ENCODE measurements at regions not wholly inside any gene's neighbourhood (a gene's known extent, or its start where the extent isn't known, plus 50 kb on each side); places are given as distances from the start of the nearest gene placed in this dataset.

- H3K9me3 ChIP-seq (replicated peaks; ENCODE audit: insufficient read depth, low read length) = no peaks in the 10 kb centered on the region
- H3K4me1 ChIP-seq (ENCODE audit: low read length) = peaks cover 5% of the 10 kb centered on the region; the same call in 1 of the 2 replicates
- H3K79me2 ChIP-seq (ENCODE audit: low read length) = peaks cover 9% of the 10 kb centered on the region
- H3K36me3 ChIP-seq (replicated peaks; ENCODE audit: insufficient read depth, low read length) = no peaks in the 10 kb centered on the region
- no peaks in the 10 kb centered on the region for H3F3A ChIP-seq (ENCODE audit: insufficient read depth, low read length)
- no peak overlapping the region for H3K27ac ChIP-seq (ENCODE audit: low read length)
- no peak for TF ChIP-seq EZH2 (optimal IDR thresholded peaks at IDR 0.05; ENCODE audit: low read depth, low read length)
- H3K27me3 ChIP-seq (replicated peaks; ENCODE audit: insufficient read depth, low read length) = no peaks in the 10 kb centered on the region
- H4K20me1 ChIP-seq (ENCODE audit: insufficient read depth, low read length) = no peaks in the 10 kb centered on the region
- no peak overlapping the region for H3K9ac ChIP-seq (ENCODE audit: low read length)
- H3K9me2 ChIP-seq (replicated peaks; ENCODE audit: insufficient read depth, low read length) = no peaks in the 10 kb centered on the region
- DNase-seq = no peak
- no peak overlapping the region for H2AFZ ChIP-seq (ENCODE audit: low read length)
- H3K4me2 ChIP-seq (ENCODE audit: low read depth, low read length) = no peak overlapping the region
- H3K4me3 ChIP-seq (ENCODE audit: low read length) = no peak overlapping the region
These were observed 61.1 kb upstream of the PCGF5 start for GRCh38 chr10:91159254-91159783.

GRCh38 chr10:91162050-91162494 lies 58.4 kb upstream of the PCGF5 start:
- no peak for DNase-seq
- H3K9me2 ChIP-seq (replicated peaks; ENCODE audit: insufficient read depth, low read length) = no peaks in the 10 kb centered on the region; the same call in 1 of the 2 replicates
- no peaks in the 10 kb centered on the region for H3F3A ChIP-seq (ENCODE audit: insufficient read depth, low read length)
- H3K79me2 ChIP-seq (ENCODE audit: low read length) = peaks cover 36% of the 10 kb centered on the region
- H4K20me1 ChIP-seq (ENCODE audit: insufficient read depth, low read length) = no peaks in the 10 kb centered on the region
- peak overlapping the region; percentile 72 for H3K9ac ChIP-seq (ENCODE audit: low read length)
- H3K4me1 ChIP-seq (ENCODE audit: low read length) = peaks cover 6% of the 10 kb centered on the region; the same call in 1 of the 2 replicates
- H3K27ac ChIP-seq (ENCODE audit: low read length) = peak overlapping the region; percentile 46; the same call in 1 of the 2 replicates
- peak overlapping the region; percentile 72 for H3K4me3 ChIP-seq (ENCODE audit: low read length)
- H3K36me3 ChIP-seq (replicated peaks; ENCODE audit: insufficient read depth, low read length) = no peaks in the 10 kb centered on the region
- TF ChIP-seq EZH2phosphoT487 (IDR thresholded peaks at IDR 0.05; ENCODE audit: low read length) (no peak), EZH2 (optimal IDR thresholded peaks at IDR 0.05; ENCODE audit: low read depth, low read length) (no peak), CTCF (IDR thresholded peaks at IDR 0.05; ENCODE audit: low read length) (no peak)
- no peaks in the 10 kb centered on the region for H3K27me3 ChIP-seq (replicated peaks; ENCODE audit: insufficient read depth, low read length)
- no peaks in the 10 kb centered on the region for H3K9me3 ChIP-seq (replicated peaks; ENCODE audit: insufficient read depth, low read length)
- peak overlapping the region; percentile 90 for H2AFZ ChIP-seq (ENCODE audit: low read length)
- H3K4me2 ChIP-seq (ENCODE audit: low read depth, low read length) = peak overlapping the region; percentile 69

GRCh38 chr10:91162495-91163268 lies 57.8 kb upstream of the PCGF5 start:
- H3K9ac ChIP-seq (ENCODE audit: low read length) = peak overlapping the region; percentile 79
- peak overlapping the region; percentile 72 for H3K4me3 ChIP-seq (ENCODE audit: low read length)
- no peaks in the 10 kb centered on the region for H3K27me3 ChIP-seq (replicated peaks; ENCODE audit: insufficient read depth, low read length)
- H3K4me1 ChIP-seq (ENCODE audit: low read length) = peaks cover 6% of the 10 kb centered on the region; the same call in 1 of the 2 replicates
- H3K79me2 ChIP-seq (ENCODE audit: low read length) = peaks cover 42% of the 10 kb centered on the region
- H3F3A ChIP-seq (ENCODE audit: insufficient read depth, low read length) = no peaks in the 10 kb centered on the region
- H3K27ac ChIP-seq (ENCODE audit: low read length) = peak overlapping the region; percentile 65; the same call in 1 of the 2 replicates
- TF ChIP-seq CTCF (IDR thresholded peaks at IDR 0.05; ENCODE audit: low read length) (no peak), EZH2 (optimal IDR thresholded peaks at IDR 0.05; ENCODE audit: low read depth, low read length) (no peak), EZH2phosphoT487 (IDR thresholded peaks at IDR 0.05; ENCODE audit: low read length) (no peak)
- peak overlapping the region; percentile 69 for H3K4me2 ChIP-seq (ENCODE audit: low read depth, low read length)
- no peaks in the 10 kb centered on the region; the same call in 1 of the 2 replicates for H3K9me2 ChIP-seq (replicated peaks; ENCODE audit: insufficient read depth, low read length)
- DNase-seq = peak; percentile 78
- no peaks in the 10 kb centered on the region for H4K20me1 ChIP-seq (ENCODE audit: insufficient read depth, low read length)
- no peaks in the 10 kb centered on the region for H3K9me3 ChIP-seq (replicated peaks; ENCODE audit: insufficient read depth, low read length)
- H3K36me3 ChIP-seq (replicated peaks; ENCODE audit: insufficient read depth, low read length) = no peaks in the 10 kb centered on the region
- H2AFZ ChIP-seq (ENCODE audit: low read length) = peak overlapping the region; percentile 90
